GM21390 (cell line): ENCODE measurements at regions not wholly inside any gene's neighbourhood (a gene's known extent, or its start where the extent isn't known, plus 50 kb on each side); places are given as distances from the start of the nearest gene placed in this dataset.

Experiments used
- ATAC-seq: cut with Tn5 transposase; IDR thresholded peaks from one replicate; pipeline ENCODE4 v1.9.1; 2021; ENCODE audit not compliant: unreplicated experiment

- ATAC-seq = no peak
These were observed 653.2 kb upstream of the MKI67 start for GRCh38 chr10:128779416-128779815.

- no peak for ATAC-seq
These were observed 654.0 kb upstream of the MKI67 start for GRCh38 chr10:128780156-128780761.

- ATAC-seq = no peak
These were observed 655.4 kb upstream of the MKI67 start for GRCh38 chr10:128781637-128782036.

- ATAC-seq = no peak
These were observed 658.2 kb upstream of the MKI67 start for GRCh38 chr10:128784444-128784843.

- ATAC-seq = no peak
These were observed 666.4 kb upstream of the MKI67 start for GRCh38 chr10:128792426-128793140.

- no peak for ATAC-seq
These were observed 667.8 kb upstream of the MKI67 start for GRCh38 chr10:128793726-128794655.

GRCh38 chr10:128796396-128796912 lies 670.2 kb upstream of the MKI67 start:
- no peak for ATAC-seq

- ATAC-seq = no peak
These were observed 665.0 kb upstream of the MGMT start for GRCh38 chr10:128802062-128802461.

- ATAC-seq = no peak
These were observed 663.3 kb upstream of the MGMT start for GRCh38 chr10:128803790-128804189.

- ATAC-seq = no peak
These were observed 662.6 kb upstream of the MGMT start for GRCh38 chr10:128804411-128804810.

- peak; percentile 79 for ATAC-seq
These were observed 658.1 kb upstream of the MGMT start for GRCh38 chr10:128808921-128809440.

GRCh38 chr10:128811511-128811910 lies 655.5 kb upstream of the MGMT start:
- ATAC-seq = no peak

- ATAC-seq = no peak
These were observed 655.0 kb upstream of the MGMT start for GRCh38 chr10:128812000-128812399.

GRCh38 chr10:128813574-128813973 lies 653.5 kb upstream of the MGMT start:
- ATAC-seq = no peak

GRCh38 chr10:128814024-128814423 lies 653.0 kb upstream of the MGMT start:
- no peak for ATAC-seq

GRCh38 chr10:128814782-128815181 lies 652.3 kb upstream of the MGMT start:
- no peak for ATAC-seq

GRCh38 chr10:128816726-128817125 lies 650.3 kb upstream of the MGMT start:
- ATAC-seq = no peak

- ATAC-seq = no peak
These were observed 649.4 kb upstream of the MGMT start for GRCh38 chr10:128817636-128818035.

GRCh38 chr10:128820663-128821062 lies 646.4 kb upstream of the MGMT start:
- no peak for ATAC-seq

- no peak for ATAC-seq
These were observed 643.8 kb upstream of the MGMT start for GRCh38 chr10:128823201-128823600.

GRCh38 chr10:128825626-128826025 lies 641.4 kb upstream of the MGMT start:
- no peak for ATAC-seq
